ENCODE measurements at regions not wholly inside any gene's neighbourhood (a gene's known extent, or its start where the extent isn't known, plus 50 kb on each side); places are given as distances from the start of the nearest gene placed in this dataset.

GRCh38 chr12:126891789-126892188, 1375.2 kb upstream of the TMEM132C start:
- Histone ChIP-seq H3K4me1 (ENCODE audit: control insufficient read depth, extremely low read depth, insufficient read depth, low read length) (no peaks in the 10 kb centered on the region), H4K20me1 (replicated peaks; ENCODE audit: control insufficient read depth, extremely low read depth, insufficient read depth, low read length) (no peaks in the 10 kb centered on the region), H3K4me2 (ENCODE audit: insufficient read depth, low read length) (no peak overlapping the region), H3K27me3 (ENCODE audit: control insufficient read depth in 2 of 2, insufficient read depth in 2 of 2, low read length in 2 of 2) (no peaks in the 10 kb centered on the region), H3K9me1 (replicated peaks; ENCODE audit: control insufficient read depth, extremely low read depth, insufficient read depth, low read length) (no peaks in the 10 kb centered on the region), H3K9me3 (replicated peaks; ENCODE audit: control insufficient read depth, insufficient read depth, low read length) (no peaks in the 10 kb centered on the region), H3K79me2 (ENCODE audit: control insufficient read depth, insufficient read depth, low read length) (no peaks in the 10 kb centered on the region), H3K4me3 (replicated peaks in 1 of 3; ENCODE audit: insufficient read depth in 1 of 3, low read depth in 1 of 3, low read length in 3 of 3) (no peak overlapping the region), H3K27ac (ENCODE audit: insufficient read depth, low read depth, low read length) (no peak overlapping the region), H3K9ac (replicated peaks; ENCODE audit: extremely low read depth, insufficient read depth, low read length) (no peak overlapping the region), H2AFZ (ENCODE audit: low read depth, low read length) (no peak overlapping the region), H3K36me3 (ENCODE audit: control insufficient read depth in 2 of 2, extremely low read depth in 1 of 2, insufficient read depth in 2 of 2, low read length in 2 of 2) (no peaks in the 10 kb centered on the region)
- no TSS peak for BruUV-seq (replicated peaks)
- dilution Hi-C loops (cut with MboI; ENCODE audit: extremely low pct_ligation_motif_present, low sequenced_read_pairs): no loop called here
- DNase-seq (ENCODE audit: low read depth, low spot score): no peak
- ChIA-PET CTCF (interaction anchor here (1.0 kb wide), 1 partner anchor 10 kb away, joined by 3 read pairs; no protein-coding TSS in a partner anchor), POLR2A (no interaction called here)
- TF ChIP-seq JUN (IDR thresholded peaks at IDR 0.05; ENCODE audit: borderline replicate concordance, insufficient read depth, insufficient read length, low read depth) (no peak), FOS (IDR thresholded peaks at IDR 0.05; ENCODE audit: borderline replicate concordance, insufficient read depth, low read length) (no peak)
- FAIRE-seq: no peak
- intact Hi-C loops (cut with micrococcal nuclease): no loop called here

DNA sequence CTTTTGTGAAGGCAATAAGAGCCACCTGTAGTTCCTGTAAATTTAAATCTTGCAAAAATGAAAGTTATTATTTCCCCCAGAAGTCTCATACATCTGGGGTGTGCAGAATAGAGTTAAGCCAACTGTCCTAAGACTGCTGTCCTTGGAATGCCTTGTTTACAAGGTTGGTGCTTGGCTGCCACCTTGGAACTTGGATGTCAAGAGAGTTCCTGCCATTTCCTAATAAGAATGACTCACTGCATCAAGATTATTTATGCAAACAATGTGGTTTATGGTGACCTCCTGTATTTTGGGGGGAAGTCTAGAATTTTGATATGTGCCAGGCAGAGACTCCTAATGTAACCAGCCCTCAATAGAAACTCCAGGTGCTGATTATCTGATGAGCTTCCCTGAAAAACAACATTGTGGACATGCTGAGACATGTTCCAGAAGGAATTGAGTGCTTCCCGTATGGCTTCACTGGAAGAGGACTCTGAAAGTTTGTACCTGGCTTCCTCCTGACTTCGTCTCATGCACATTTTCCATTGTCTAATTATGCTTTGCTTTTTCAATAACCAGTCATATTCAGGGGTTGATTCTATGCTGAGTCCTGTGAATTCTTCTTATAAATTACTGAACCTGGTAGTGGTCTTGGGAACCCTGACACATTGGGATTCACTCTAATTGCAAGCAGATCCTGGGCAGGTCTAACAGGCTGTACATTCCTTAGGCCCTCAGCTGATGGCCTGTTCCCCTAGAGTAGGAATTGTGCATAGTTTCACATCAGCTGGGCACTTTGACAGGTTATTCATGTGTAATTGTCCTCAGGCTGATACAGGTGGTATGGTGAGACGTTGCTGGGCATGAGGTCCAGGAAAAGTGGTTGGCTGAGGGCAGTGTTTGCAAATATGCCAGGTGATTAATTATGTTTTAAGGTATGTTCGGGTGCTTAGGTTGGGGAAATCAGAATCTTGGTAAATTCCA, 1370.7 kb upstream of the TMEM132C start:
- H2AFZ ChIP-seq (ENCODE audit: low read depth, low read length): no peak overlapping the region
- dilution Hi-C loops (cut with MboI; ENCODE audit: extremely low pct_ligation_motif_present, low sequenced_read_pairs): no loop called here
- peaks cover 3% of the 10 kb centered on the region for H3K9me3 ChIP-seq (replicated peaks; ENCODE audit: control insufficient read depth, insufficient read depth, low read length)
- H3K27me3 ChIP-seq (ENCODE audit: control insufficient read depth in 2 of 2, insufficient read depth in 2 of 2, low read length in 2 of 2): no peaks in the 10 kb centered on the region
- TF ChIP-seq POLR2A (IDR thresholded peaks at IDR 0.05; ENCODE audit: low read depth, low read length): no peak
- CTCF ChIA-PET: no interaction called here
- no peaks in the 10 kb centered on the region for H3K9me1 ChIP-seq (replicated peaks; ENCODE audit: control insufficient read depth, extremely low read depth, insufficient read depth, low read length)
- intact Hi-C loops (cut with micrococcal nuclease): no loop called here
- no peaks in the 10 kb centered on the region for H3K4me1 ChIP-seq (ENCODE audit: control insufficient read depth, extremely low read depth, insufficient read depth, low read length)
- POLR2A ChIA-PET: no interaction called here
- no peak overlapping the region for H3K9ac ChIP-seq (replicated peaks; ENCODE audit: extremely low read depth, insufficient read depth, low read length)
- H3K4me2 ChIP-seq (ENCODE audit: insufficient read depth, low read length): no peak overlapping the region
- no peaks in the 10 kb centered on the region for H3K36me3 ChIP-seq (ENCODE audit: control insufficient read depth in 2 of 2, extremely low read depth in 1 of 2, insufficient read depth in 2 of 2, low read length in 2 of 2)
- no peaks in the 10 kb centered on the region for H3K79me2 ChIP-seq (ENCODE audit: control insufficient read depth, insufficient read depth, low read length)
- BruUV-seq (replicated peaks): no TSS peak
- H3K27ac ChIP-seq (ENCODE audit: insufficient read depth, low read depth, low read length): no peak overlapping the region
- H4K20me1 ChIP-seq (replicated peaks; ENCODE audit: control insufficient read depth, extremely low read depth, insufficient read depth, low read length): no peaks in the 10 kb centered on the region
- no peak overlapping the region for H3K4me3 ChIP-seq (replicated peaks in 1 of 3; ENCODE audit: insufficient read depth in 1 of 3, low read depth in 1 of 3, low read length in 3 of 3)
- FAIRE-seq (no peak), DNase-seq (ENCODE audit: low read depth, low spot score) (no peak)

All from endothelial cell of umbilical vein (primary cell).